Bronchial epithelial cell (primary cell): ENCODE measurements at regions not wholly inside any gene's neighbourhood (a gene's known extent, or its start where the extent isn't known, plus 50 kb on each side); places are given as distances from the start of the nearest gene placed in this dataset.

Experiments
- DNase-seq: peaks from one replicate; pipeline ENCODE4 v3.0.0-alpha.2; 2010; ENCODE audit warnings: low read depth
- FAIRE-seq: peaks from 2 replicates; lab custom pipeline; 2011; peaks lifted over from hg19 to GRCh38; lab: Jason Lieb, UNC
- H3K27me3 ChIP-seq: 2 replicates; pipeline ENCODE4 v1.5.1; 2011; ENCODE audit warnings: low read length; ENCODE audit not compliant: control insufficient read depth, insufficient read depth
- H3K36me3 ChIP-seq: 2 replicates; pipeline ENCODE4 v1.5.1; 2011; ENCODE audit warnings: low read length; ENCODE audit not compliant: control insufficient read depth, insufficient read depth
- H3K4me3 ChIP-seq: 2 replicates; pipeline ENCODE4 v1.5.1; 2011; ENCODE audit warnings: mild to moderate bottlenecking, low read depth, low read length, control low read depth
- TF ChIP-seq, protein P1 (sequence below): IDR thresholded peaks from 2 replicates; pipeline ENCODE4 v1.5.1; 2011; ENCODE audit warnings: mild to moderate bottlenecking, moderate library complexity, low read length, control low read depth, inconsistent platforms; ENCODE audit not compliant: insufficient read depth, severe bottlenecking

GRCh38 chr6:163711615-163712565 lies 297.4 kb downstream of the QKI start:
- Histone ChIP-seq H3K27me3 (no peaks in the 10 kb centered on the region), H3K4me3 (no peak overlapping the region), H3K36me3 (no peaks in the 10 kb centered on the region)
- TF ChIP-seq, protein P1, sequence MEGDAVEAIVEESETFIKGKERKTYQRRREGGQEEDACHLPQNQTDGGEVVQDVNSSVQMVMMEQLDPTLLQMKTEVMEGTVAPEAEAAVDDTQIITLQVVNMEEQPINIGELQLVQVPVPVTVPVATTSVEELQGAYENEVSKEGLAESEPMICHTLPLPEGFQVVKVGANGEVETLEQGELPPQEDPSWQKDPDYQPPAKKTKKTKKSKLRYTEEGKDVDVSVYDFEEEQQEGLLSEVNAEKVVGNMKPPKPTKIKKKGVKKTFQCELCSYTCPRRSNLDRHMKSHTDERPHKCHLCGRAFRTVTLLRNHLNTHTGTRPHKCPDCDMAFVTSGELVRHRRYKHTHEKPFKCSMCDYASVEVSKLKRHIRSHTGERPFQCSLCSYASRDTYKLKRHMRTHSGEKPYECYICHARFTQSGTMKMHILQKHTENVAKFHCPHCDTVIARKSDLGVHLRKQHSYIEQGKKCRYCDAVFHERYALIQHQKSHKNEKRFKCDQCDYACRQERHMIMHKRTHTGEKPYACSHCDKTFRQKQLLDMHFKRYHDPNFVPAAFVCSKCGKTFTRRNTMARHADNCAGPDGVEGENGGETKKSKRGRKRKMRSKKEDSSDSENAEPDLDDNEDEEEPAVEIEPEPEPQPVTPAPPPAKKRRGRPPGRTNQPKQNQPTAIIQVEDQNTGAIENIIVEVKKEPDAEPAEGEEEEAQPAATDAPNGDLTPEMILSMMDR: no peak
- FAIRE-seq (no peak), DNase-seq (no peak)

DNA sequence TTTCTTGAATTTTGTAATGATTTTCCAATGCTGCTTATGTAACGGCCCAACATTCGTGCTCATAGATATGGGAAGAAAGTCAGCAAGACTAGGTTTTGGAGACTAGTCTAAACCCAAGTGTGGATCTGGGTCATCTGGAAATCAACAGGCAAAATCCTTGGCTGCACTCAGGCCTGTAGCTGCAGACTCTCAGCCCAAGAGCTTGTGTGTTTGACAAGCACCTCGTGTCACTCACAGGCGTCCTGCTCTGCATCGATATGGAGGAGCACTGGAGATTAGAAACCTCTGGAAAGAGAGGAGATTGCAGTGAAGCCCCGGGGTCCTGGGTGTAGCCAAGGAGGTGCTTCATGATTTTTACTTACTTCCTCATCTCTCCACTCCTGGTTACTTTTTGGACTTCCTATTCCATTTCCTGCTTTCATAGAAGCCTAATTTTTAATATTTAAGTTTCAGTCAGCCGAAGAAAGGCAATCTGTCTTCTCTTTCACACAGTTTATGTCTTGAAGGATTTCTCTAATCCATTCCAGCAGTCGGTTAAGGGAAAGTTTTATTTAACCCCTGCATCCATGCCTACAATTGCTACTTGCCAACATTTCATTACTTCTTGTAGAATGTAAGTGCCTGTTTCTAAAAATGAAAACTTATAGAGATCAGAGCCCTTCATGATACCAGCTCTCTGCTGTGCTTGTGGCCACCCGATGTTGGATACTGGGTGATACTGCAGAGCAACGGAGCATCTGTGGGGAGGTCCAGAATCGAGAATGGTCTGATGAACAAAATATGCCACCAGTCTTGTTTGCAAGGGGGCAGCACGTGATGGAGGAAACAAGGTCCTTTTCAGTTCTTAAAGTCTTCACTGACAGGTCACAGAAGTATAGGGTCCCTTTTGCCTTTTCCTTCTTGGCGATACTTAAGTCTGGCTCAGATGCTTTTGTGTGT lies 296.3 kb downstream of the QKI start:
- TF ChIP-seq, protein P1: no peak
- no peak for FAIRE-seq
- no peak for DNase-seq
- no peak overlapping the region for H3K4me3 ChIP-seq
- H3K27me3 ChIP-seq: no peaks in the 10 kb centered on the region
- H3K36me3 ChIP-seq: no peaks in the 10 kb centered on the region

GRCh38 chr6:163709693-163710092 lies 295.2 kb downstream of the QKI start:
- TF ChIP-seq, protein P1: no peak
- no peak for DNase-seq
- no peak for FAIRE-seq

GRCh38 chr6:163709255-163709654 lies 294.7 kb downstream of the QKI start:
- Histone ChIP-seq H3K36me3 (no peaks in the 10 kb centered on the region), H3K4me3 (no peak overlapping the region), H3K27me3 (no peaks in the 10 kb centered on the region)
- no peak for FAIRE-seq
- TF ChIP-seq, protein P1: no peak
- DNase-seq: no peak

More at GRCh38 chr6:163709693-163710092, 295.2 kb downstream of the QKI start:
- no peaks in the 10 kb centered on the region for H3K27me3 ChIP-seq
- no peak overlapping the region for H3K4me3 ChIP-seq
- no peaks in the 10 kb centered on the region for H3K36me3 ChIP-seq

DNA sequence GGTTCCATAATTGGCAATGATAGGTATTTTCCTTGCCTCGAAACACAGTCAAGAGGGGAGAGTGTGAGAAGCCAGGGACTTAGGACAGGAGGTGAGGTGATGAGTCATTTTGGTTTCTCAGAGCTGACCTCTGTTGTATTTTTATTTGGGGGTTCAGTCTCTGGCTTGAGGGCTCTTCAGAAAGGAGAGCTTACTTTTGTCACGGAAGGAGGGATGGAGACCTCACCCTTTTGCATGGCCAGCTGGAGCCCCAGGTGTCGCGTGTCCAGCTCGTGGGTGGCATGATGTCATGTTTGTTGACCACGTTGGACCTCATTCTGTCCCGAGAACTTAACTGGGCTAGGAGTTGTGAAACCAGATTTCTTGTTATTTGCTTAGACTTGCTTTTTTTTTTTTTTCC lies 293.9 kb downstream of the QKI start:
- TF ChIP-seq, protein P1: no peak
- Histone ChIP-seq H3K4me3 (no peak overlapping the region), H3K36me3 (no peaks in the 10 kb centered on the region), H3K27me3 (no peaks in the 10 kb centered on the region)
- FAIRE-seq: no peak
- DNase-seq: no peak
